Ovary (tissue), 7 donors: ENCODE measurements at regions not wholly inside any gene's neighbourhood (a gene's known extent, or its start where the extent isn't known, plus 50 kb on each side); places are given as distances from the start of the nearest gene placed in this dataset.
"Not testable (repeated sequence)": the region's sequence is repeated elsewhere in the genome, so short reads cannot be mapped to it uniquely, and the experiment has no call there.

ENCODE experiments used
- DNase-seq, 5 donors: peaks; one replicate each; pipeline ENCODE4 v3.0.0-alpha.2; 2019 to 2020
- H3K27ac ChIP-seq, 2 donors: fragments of 200-600 bp; one replicate each; pipeline versions ENCODE4 v1.5.1 to v1.8.0; 2019 to 2022
- H3K27me3 ChIP-seq: fragments of 200-600 bp; one replicate; pipeline ENCODE4 v1.8.0; 2022
- H3K36me3 ChIP-seq: fragments of 200-600 bp; sonication (generic); one replicate; pipeline ENCODE4 v1.5.1; 2019
- H3K4me1 ChIP-seq: one replicate; pipeline ENCODE4 v1.8.1; 2013; ENCODE audit warnings: mild to moderate bottlenecking, moderate library complexity; ENCODE audit not compliant: insufficient read depth
- H3K4me3 ChIP-seq: fragments of 200-600 bp; sonication (generic); one replicate; pipeline ENCODE4 v1.5.1; 2017
- H3K9me3 ChIP-seq, 2 donors: fragments of 200-600 bp in 1 of 2; sonication (generic) in 1 of 2; one replicate each; pipeline versions ENCODE4 v1.5.1 to v1.8.1; 2013 to 2019; ENCODE audit warnings: mild to moderate bottlenecking in 1 of 2, moderate library complexity in 1 of 2
- WGBS, 3 donors: extraction: QIAGEN DNeasy Blood & Tissue Kit in 1 of 3; methylation state at CpG; one replicate each; pipeline versions ENCODE4 v1.1.5 to v1.1.7; 2013 to 2017; 5-methylcytosine and 5-hydroxymethylcytosine counted together
- intact Hi-C, 4 donors: fragments of 100-400 bp; cut with DNase I; formaldehyde crosslinking; loops; one replicate each; pipeline versions ENCODE4 v1.11.0 to v1.15.1; 2022 to 2023
- donor health status: DM: no; HTN: no; CAD: no; lungs with moderate emphysema.
- donor health status: DM: no; HTN: no; CAD: no.
- donor health status: Bipolar disorder and iron deficiency.
- donor health status: DM: no; HTN: no; CAD: no.
- donor health status: DM: yes; HTN: yes; CAD: no.

DNA sequence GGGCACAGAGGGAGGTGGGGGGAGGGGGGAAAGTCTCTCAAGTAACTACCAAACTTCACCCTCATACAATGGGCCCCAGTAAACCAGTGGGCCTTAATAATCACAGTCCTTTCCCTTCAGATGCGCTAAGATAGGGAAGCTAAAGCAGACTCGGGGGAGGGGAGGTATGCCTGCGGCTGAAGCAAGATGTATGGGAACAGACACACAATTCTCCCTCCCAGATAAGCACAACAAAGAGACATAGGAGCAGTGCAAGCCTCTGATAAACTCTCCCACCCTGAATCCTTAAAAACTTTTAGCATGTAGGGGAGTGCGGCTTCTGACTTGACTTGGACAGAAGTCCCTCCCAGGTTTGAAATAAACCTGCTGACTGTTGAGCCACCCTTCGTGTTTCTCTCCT is 54.7 kb downstream of the PROP1 start:
- 68 to 80% (median 80%) methylated on average over 5 of the region's 5 CpGs for WGBS, 3 donors
- DNase-seq, H3K27me3 ChIP-seq, intact Hi-C loops, H3K4me1 ChIP-seq, H3K36me3 ChIP-seq, H3K4me3 ChIP-seq, H3K27ac ChIP-seq, H3K9me3 ChIP-seq: not testable (repeated sequence)

DNA sequence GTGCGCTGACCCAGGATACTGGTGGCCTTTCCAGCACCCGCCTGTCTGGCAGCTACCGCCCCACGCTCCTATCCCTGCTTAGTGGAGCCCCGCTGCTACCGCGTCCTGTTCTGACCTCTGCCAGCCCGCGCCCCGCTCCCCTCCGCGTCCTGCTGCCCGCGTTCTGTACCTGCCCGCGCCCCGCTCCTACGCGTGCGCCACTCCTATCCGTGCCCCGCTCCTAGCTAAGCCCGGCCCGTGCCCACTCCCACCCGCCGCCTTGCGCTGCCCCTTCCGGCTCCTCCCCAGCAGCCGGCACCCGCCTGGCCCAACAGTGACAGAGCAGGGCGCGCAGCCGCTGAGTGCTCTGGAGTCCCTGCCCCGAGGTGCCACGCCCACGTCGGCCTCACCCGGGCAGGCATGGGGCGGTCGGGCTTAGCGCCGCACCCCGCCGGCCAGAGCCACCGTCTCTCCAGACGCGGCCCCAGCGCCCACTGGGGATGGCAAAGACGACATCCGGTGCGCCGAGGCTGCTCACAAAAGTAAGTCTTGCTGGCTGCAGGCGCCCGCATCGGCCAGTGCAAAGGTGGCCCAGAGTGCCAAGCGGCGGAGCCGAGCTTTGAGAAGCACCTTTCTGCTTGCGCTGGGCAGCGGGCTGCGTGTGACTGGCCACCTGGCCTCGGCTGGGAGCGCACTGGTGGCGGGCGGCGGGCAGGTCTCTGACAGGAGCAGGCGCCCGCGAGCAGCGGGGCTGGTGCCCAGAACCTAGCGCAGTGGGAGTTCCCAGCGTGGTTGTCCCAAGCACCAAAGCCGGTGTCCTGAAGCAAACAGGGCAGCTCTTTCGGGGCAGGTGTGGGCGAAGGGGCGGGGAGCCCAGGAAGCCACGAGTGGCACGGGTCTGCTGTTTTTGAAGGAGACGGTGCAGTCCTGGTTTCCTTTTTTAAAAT is 56.5 kb downstream of the PROP1 start:
- H3K27me3 ChIP-seq, result not testable (repeated sequence)
- H3K4me3 ChIP-seq, result peak overlapping the region; percentile 30

DNA sequence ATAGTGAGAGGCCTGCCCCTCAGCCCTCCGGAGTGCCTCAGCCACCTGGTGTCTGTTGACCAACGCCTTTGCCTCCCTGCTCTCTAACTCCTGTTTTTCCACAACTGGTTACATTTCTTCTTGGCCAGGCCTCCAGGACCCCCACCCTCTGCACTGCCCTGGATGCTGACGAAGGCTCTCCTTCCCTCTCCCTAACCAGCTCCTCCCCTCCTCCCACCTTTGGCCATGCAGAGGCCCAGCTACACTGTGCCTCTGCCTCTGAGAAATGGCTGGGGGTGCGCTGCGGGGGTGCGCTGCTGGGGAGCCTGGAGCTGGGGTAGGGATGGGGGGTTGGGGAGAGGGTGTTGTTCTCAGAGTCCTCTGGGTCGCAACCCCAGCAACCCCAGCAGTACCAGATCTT is 57.3 kb downstream of the PROP1 start:
- H3K4me1 ChIP-seq, H3K27me3 ChIP-seq, H3K27ac ChIP-seq, H3K36me3 ChIP-seq, intact Hi-C loops, DNase-seq, H3K9me3 ChIP-seq, H3K4me3 ChIP-seq: not testable (repeated sequence)
- WGBS, 3 donors, result 17 to 26% (median 22%) methylated on average over 6 to 7 of the region's 7 CpGs

More for the DNA sequence above, 56.5 kb downstream of the PROP1 start:
- H3K36me3 ChIP-seq, H3K4me1 ChIP-seq, intact Hi-C loops, DNase-seq, H3K27ac ChIP-seq, H3K9me3 ChIP-seq: not testable (repeated sequence)
- 3 to 5% (median 3%) methylated on average over 51 to 64 of the region's 79 CpGs for WGBS, 3 donors

DNA sequence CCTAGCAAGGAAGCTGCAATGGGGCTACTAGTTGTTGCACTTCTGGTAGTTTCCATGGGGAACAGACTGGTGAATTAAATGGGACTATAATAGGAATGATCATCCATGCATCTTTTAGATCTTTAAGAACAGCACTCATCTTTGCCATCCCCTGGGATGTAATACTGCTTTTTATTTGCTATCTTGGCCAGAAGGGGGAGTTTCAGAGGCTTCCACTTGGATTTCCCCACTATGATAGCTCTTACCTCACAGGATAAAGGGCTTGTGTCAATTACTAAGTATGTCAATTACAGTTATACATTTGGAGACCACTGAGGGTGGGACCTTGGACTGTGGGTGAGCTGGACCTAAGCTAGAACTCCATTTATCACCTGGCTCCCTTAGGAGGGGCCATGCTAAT is 61.8 kb downstream of the PROP1 start:
- not testable (repeated sequence) for H3K27ac ChIP-seq

DNA sequence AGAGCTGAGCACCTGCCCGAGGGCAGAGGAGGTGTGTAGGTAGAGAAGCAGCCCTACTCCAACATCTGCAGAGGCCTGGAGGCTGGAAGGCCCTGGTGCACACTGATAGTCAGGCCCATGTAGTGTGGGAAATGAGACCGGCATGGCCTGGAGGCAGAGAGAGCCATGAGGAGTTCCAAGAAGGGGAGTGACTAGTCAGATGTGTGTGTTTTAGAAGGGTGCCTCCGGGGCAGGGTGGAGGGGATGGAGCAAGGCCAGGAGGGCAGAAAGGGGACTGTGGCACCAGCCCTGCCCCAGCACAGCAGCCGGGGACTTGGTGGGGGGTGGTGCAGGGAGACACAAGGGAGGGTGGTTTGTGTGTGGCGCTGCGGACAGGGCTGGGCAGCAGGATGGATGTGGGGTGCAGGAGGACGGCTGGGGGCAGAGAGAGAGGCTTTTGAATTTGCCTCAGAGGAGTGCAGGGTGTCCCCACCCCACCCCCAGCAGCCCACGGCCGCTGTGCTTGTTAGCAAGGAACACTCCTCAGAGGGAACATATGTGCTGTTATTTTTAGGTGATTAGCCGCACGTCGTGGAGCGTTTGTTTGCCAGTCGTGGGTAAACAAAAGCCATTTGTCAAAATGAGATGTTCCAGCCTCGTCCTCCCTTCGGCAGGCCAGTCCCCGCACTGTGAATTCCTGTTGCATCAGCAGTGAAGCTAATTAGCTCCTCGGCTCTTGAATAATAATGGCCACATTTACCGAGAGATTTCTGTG is 65.6 kb downstream of the PROP1 start:
- intact Hi-C loops, result not testable (repeated sequence)

More for the DNA sequence above, 61.8 kb downstream of the PROP1 start:
- H3K4me3 ChIP-seq, H3K4me1 ChIP-seq, DNase-seq, H3K9me3 ChIP-seq, intact Hi-C loops, H3K36me3 ChIP-seq, H3K27me3 ChIP-seq: not testable (repeated sequence)

DNA sequence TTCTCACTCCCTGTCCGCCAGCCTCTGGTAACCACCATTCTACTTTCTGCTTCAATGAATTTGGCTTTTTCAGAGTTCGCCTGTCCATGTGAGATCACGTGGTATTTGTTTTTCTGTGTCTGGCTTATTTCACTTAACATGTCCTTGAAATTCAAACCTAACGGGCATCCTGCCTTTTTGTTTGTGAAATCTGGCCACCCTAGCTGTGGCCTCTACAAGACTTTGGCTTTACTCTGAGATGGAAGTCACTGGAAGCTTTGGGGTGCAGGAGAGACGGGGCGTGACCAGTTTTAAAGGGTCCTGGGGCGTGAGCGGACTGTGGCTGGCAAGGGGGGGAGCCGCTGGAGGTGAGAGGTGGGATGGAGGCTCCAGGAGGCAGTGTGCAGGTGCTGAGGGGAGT is 66.4 kb downstream of the PROP1 start:
- H3K36me3 ChIP-seq, intact Hi-C loops, H3K4me1 ChIP-seq, H3K9me3 ChIP-seq, H3K4me3 ChIP-seq, H3K27ac ChIP-seq, H3K27me3 ChIP-seq: not testable (repeated sequence)
- peak in 1 of 5 donors; percentile 47 for DNase-seq
- 20 to 49% methylated on average over 5 to 9 of the region's 9 CpGs; no CpG with 5 or more reads in 1 of the 3 donors for WGBS, 3 donors

More for the DNA sequence above, 65.6 kb downstream of the PROP1 start:
- not testable (repeated sequence) for H3K27me3 ChIP-seq, H3K4me1 ChIP-seq, H3K36me3 ChIP-seq, H3K4me3 ChIP-seq, H3K9me3 ChIP-seq
- peak; percentile 40 to 71 (median 55) for DNase-seq
- peak overlapping the region in 1 of 2 donors; percentile 63 for H3K27ac ChIP-seq
- WGBS, 3 donors, result 17 to 26% (median 22%) methylated on average over 16 to 19 of the region's 19 CpGs

DNA sequence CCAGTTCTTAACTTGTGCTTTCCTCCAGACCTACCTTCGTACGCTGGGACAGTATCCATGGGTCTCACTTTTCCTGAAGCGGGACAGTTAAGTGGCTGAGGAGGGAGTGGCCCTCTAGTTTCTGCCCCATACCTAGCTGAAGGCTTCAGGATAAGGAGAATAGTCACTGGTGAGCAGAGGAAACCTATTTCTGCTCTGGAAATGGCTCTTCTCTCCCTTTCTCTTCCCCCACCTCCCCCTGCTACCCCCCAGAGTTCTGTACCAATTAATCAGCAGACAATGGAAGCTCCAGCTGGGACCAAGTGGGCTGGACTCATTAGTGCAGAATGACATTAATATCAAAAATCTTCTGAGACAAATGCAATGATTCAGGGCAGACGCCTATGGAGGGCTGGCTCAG is 68.5 kb downstream of the PROP1 start:
- H3K27me3 ChIP-seq, H3K27ac ChIP-seq, H3K9me3 ChIP-seq, H3K4me3 ChIP-seq, intact Hi-C loops, H3K36me3 ChIP-seq, DNase-seq, H3K4me1 ChIP-seq: not testable (repeated sequence)
- WGBS, 3 donors, result no CpG with 5 or more reads among the region's 4 CpGs

DNA sequence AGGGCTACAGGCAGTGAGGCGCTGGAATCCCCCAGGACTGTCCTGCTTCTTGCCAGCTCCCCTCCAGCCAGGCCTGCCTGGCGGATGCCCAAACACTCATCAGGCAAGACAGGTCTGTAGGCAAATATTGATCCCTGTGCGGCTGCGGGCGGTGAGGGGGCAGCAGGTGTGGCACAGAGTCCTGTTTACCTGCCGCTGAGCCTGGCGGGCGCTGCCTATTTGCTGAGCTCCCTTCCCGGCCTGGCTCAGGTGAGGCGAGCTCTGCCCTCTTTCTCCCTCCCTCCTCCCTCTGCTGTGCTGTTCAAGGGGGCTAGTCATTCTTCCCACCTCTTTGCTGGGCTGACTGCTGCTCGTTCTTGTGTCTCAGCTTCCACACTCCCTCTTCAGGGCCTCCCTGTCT is 71.5 kb downstream of the PROP1 start:
- intact Hi-C loops, H3K36me3 ChIP-seq, H3K4me1 ChIP-seq, DNase-seq, H3K9me3 ChIP-seq, H3K4me3 ChIP-seq, H3K27me3 ChIP-seq, H3K27ac ChIP-seq: not testable (repeated sequence)
- WGBS, 3 donors, result 82% methylated on average over 2 of the region's 11 CpGs; no CpG with 5 or more reads in 2 of the 3 donors

DNA sequence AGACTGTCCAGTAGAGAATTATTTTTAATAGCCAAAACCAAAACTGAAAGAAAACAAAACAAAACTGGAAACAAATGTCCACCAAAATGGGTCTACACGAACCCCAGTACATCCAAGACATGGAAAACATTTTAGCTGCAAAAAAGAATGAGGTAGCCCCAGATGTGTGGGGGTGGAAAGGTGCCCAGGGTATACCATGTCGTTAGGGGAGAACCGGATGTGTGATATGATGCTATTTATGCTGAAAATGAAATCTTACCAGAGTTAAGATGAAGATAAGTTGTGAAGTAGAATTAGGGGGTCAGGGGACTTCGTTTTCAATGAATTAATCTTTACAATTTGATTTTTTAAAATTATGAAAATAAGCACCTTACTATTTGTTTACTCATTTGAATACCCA is 72.2 kb downstream of the PROP1 start:
- H3K4me1 ChIP-seq, result not testable (repeated sequence)
- WGBS, 3 donors, result 9 to 38% (median 21%) methylated on average over 3 to 4 of the region's 4 CpGs

DNA sequence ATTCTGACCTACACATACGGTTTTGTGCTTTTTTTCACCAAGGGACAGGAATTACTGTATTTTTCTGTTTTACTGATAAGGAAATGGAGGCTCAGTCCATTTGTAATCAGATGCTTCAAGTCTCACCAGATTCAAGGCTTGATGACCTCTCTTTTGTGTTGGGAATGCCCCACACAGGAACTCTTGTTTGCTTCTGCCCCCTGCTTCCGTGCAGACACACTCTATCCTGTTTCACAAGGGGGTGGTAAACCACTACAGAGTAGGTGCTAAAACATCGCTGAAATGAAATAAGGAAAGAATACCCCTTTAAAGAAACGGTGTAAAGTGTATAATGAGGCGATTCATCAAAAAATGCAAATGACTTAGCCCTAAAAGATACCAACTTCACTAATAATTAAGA is 72.9 kb downstream of the PROP1 start:
- H3K36me3 ChIP-seq, H3K9me3 ChIP-seq, H3K27me3 ChIP-seq, H3K4me1 ChIP-seq, intact Hi-C loops, DNase-seq, H3K4me3 ChIP-seq, H3K27ac ChIP-seq: not testable (repeated sequence)
- 63 to 87% (median 79%) methylated on average over 3 to 4 of the region's 5 CpGs for WGBS, 3 donors

More for the DNA sequence above, 72.2 kb downstream of the PROP1 start:
- H3K4me3 ChIP-seq, intact Hi-C loops, H3K27me3 ChIP-seq, H3K9me3 ChIP-seq, H3K27ac ChIP-seq, DNase-seq, H3K36me3 ChIP-seq: not testable (repeated sequence)

DNA sequence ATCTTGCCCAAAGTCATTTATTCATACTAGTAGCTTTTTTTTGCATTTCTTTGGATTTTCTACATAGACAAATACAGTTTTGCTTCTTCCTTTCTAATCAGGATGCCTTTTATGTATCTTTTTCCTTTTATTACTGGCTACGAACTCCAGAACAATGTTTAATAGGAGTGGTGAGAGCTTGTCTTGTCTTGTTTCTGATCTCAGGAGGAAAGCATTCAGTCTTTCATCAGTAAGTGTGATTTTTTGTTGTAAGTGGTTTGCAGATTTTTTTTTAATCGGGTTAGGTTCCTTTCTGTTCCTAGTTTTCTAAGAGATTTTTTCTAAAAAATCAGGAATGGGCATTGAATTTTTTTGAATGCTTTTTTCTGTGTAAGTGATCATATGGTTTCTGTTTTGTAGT is 86.8 kb downstream of the PROP1 start:
- H3K4me1 ChIP-seq, H3K36me3 ChIP-seq, H3K27me3 ChIP-seq, H3K4me3 ChIP-seq, intact Hi-C loops, H3K9me3 ChIP-seq, DNase-seq, H3K27ac ChIP-seq: not testable (repeated sequence)
- WGBS, 3 donors, result 71 to 73% (median 71%) methylated on average over 2 of the region's 2 CpGs

DNA sequence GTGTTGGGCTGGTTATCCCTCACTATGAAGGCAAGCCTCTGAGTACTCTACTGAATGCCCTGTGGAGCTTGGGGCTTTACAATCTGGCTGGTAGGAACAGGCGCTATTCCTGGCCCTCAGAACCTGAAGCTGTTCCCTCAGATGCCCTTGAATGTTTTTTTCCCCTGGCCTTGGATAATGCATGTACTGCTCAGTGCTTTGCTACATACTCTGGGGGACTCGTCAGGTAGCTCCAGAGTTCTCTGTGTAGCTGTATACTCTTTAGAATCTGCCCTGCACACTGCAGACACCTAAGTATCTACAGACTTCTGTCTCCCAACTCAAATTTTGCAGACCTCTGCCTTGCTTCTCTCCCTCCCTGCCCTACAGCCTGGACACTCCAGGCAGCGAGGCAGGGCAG is 93.2 kb downstream of the PROP1 start:
- 98% methylated on average over 2 of the region's 3 CpGs; no CpG with 5 or more reads in 2 of the 3 donors for WGBS, 3 donors
- H3K27ac ChIP-seq, DNase-seq, H3K36me3 ChIP-seq, H3K4me1 ChIP-seq, H3K4me3 ChIP-seq, H3K9me3 ChIP-seq, H3K27me3 ChIP-seq, intact Hi-C loops: not testable (repeated sequence)
